ENCODE measurements at regions not wholly inside any gene's neighbourhood (a gene's known extent, or its start where the extent isn't known, plus 50 kb on each side); places are given as distances from the start of the nearest gene placed in this dataset.

GRCh38 chr6:14959324-14959885, 286.5 kb upstream of the JARID2 start:
- Histone ChIP-seq H3K4me3 (no peak overlapping the region), H3K9me2 (replicated peaks; ENCODE audit: insufficient read depth) (no peaks in the 10 kb centered on the region)

GRCh38 chr6:14964556-14965270, 281.2 kb upstream of the JARID2 start:
- H3K4me1 ChIP-seq (ENCODE audit: insufficient read depth), result no peaks in the 10 kb centered on the region
- no peak overlapping the region for H3K27ac ChIP-seq
- TF ChIP-seq EZH2 (IDR thresholded peaks at IDR 0.05; ENCODE audit: borderline replicate concordance) (no peak), CTCF (IDR thresholded peaks at IDR 0.05; ENCODE audit: poor library complexity) (no peak), EZH2phosphoT487 (IDR thresholded peaks at IDR 0.05; ENCODE audit: low read depth, severe bottlenecking, unreplicated experiment) (no peak)
- H3K36me3 ChIP-seq (replicated peaks; ENCODE audit: insufficient read depth, low read depth), result no peaks in the 10 kb centered on the region
- H3K27me3 ChIP-seq, result no peaks in the 10 kb centered on the region
- 78% methylated on average over 11 of the region's 11 CpGs for WGBS (ENCODE audit: low lambda C conversion rate, missing lambda C conversion rate)
- no peak overlapping the region for H2AFZ ChIP-seq
- H3K4me2 ChIP-seq, result no peak overlapping the region
- no peaks in the 10 kb centered on the region for H3K9me2 ChIP-seq (replicated peaks; ENCODE audit: insufficient read depth)
- H3K9me3 ChIP-seq (ENCODE audit: low read depth), result no peaks in the 10 kb centered on the region
- no peak for DNase-seq (ENCODE audit: low spot score)
- no peaks in the 10 kb centered on the region for H4K20me1 ChIP-seq (ENCODE audit: insufficient read depth, poor library complexity, severe bottlenecking)
- H3K79me2 ChIP-seq, result no peaks in the 10 kb centered on the region
- no peak overlapping the region for H3K4me3 ChIP-seq

More at GRCh38 chr6:14959324-14959885, 286.5 kb upstream of the JARID2 start:
- H3K4me1 ChIP-seq (ENCODE audit: insufficient read depth), result no peaks in the 10 kb centered on the region
- H3K9me3 ChIP-seq (ENCODE audit: low read depth), result no peaks in the 10 kb centered on the region
- H3K27ac ChIP-seq, result no peak overlapping the region
- no peaks in the 10 kb centered on the region for H3K36me3 ChIP-seq (replicated peaks; ENCODE audit: insufficient read depth, low read depth)
- no peaks in the 10 kb centered on the region for H4K20me1 ChIP-seq (ENCODE audit: insufficient read depth, poor library complexity, severe bottlenecking)
- TF ChIP-seq CTCF (IDR thresholded peaks at IDR 0.05; ENCODE audit: poor library complexity), result no peak
- no peak for TF ChIP-seq EZH2phosphoT487 (IDR thresholded peaks at IDR 0.05; ENCODE audit: low read depth, severe bottlenecking, unreplicated experiment)
- TF ChIP-seq EZH2 (IDR thresholded peaks at IDR 0.05; ENCODE audit: borderline replicate concordance), result no peak
- H3K4me2 ChIP-seq, result no peak overlapping the region
- H3K27me3 ChIP-seq, result no peaks in the 10 kb centered on the region
- H2AFZ ChIP-seq, result no peak overlapping the region
- no peaks in the 10 kb centered on the region for H3K79me2 ChIP-seq
- DNase-seq (ENCODE audit: low spot score), result no peak
- 66% methylated on average over 6 of the region's 6 CpGs for WGBS (ENCODE audit: low lambda C conversion rate, missing lambda C conversion rate)

GRCh38 chr6:14965424-14966075, 280.3 kb upstream of the JARID2 start:
- H3K27me3 ChIP-seq, result no peaks in the 10 kb centered on the region
- H3K9me2 ChIP-seq (replicated peaks; ENCODE audit: insufficient read depth), result no peaks in the 10 kb centered on the region
- 63% methylated on average over 10 of the region's 10 CpGs for WGBS (ENCODE audit: low lambda C conversion rate, missing lambda C conversion rate)
- no peak overlapping the region for H3K4me3 ChIP-seq
- no peaks in the 10 kb centered on the region for H3K9me3 ChIP-seq (ENCODE audit: low read depth)
- no peaks in the 10 kb centered on the region for H3K4me1 ChIP-seq (ENCODE audit: insufficient read depth)
- DNase-seq (ENCODE audit: low spot score), result no peak
- no peak overlapping the region for H3K27ac ChIP-seq
- TF ChIP-seq CTCF (IDR thresholded peaks at IDR 0.05; ENCODE audit: poor library complexity), result no peak
- TF ChIP-seq EZH2 (IDR thresholded peaks at IDR 0.05; ENCODE audit: borderline replicate concordance), result no peak
- no peak for TF ChIP-seq EZH2phosphoT487 (IDR thresholded peaks at IDR 0.05; ENCODE audit: low read depth, severe bottlenecking, unreplicated experiment)
- H2AFZ ChIP-seq, result no peak overlapping the region
- H3K4me2 ChIP-seq, result no peak overlapping the region
- no peaks in the 10 kb centered on the region for H3K79me2 ChIP-seq
- no peaks in the 10 kb centered on the region for H4K20me1 ChIP-seq (ENCODE audit: insufficient read depth, poor library complexity, severe bottlenecking)
- no peaks in the 10 kb centered on the region for H3K36me3 ChIP-seq (replicated peaks; ENCODE audit: insufficient read depth, low read depth)
